AG04450 (cell line): ENCODE measurements at regions not wholly inside any gene's neighbourhood (a gene's known extent, or its start where the extent isn't known, plus 50 kb on each side); places are given as distances from the start of the nearest gene placed in this dataset.

ENCODE experiments used
- CTCF ChIA-PET: fragments of 300-600, 350-600 bp; formaldehyde crosslinking; extraction: SDS; loops from one replicate; lab custom pipeline; 2022; ENCODE audit warnings: antibody characterized with exemption, inconsistent platforms; lab: Charles Lee
- POLR2A ChIA-PET: fragments of 350-600 bp; formaldehyde crosslinking; extraction: SDS; loops from one replicate; lab custom pipeline; 2021; ENCODE audit warnings: antibody characterized with exemption, inconsistent platforms; lab: Yijun Ruan, JAX
- DNase-seq: peaks from one replicate; pipeline ENCODE4 v3.0.0-alpha.2; 2011; ENCODE audit warnings: low read depth, low spot score
- H3K27ac ChIP-seq: one replicate; pipeline ENCODE4 v1.5.1; 2012; ENCODE audit warnings: low read depth, low read length, control low read depth
- H3K27me3 ChIP-seq: one replicate; pipeline ENCODE4 v1.6.0; 2012; ENCODE audit warnings: low read length; ENCODE audit not compliant: control insufficient read depth, insufficient read depth
- H3K4me3 ChIP-seq: 2 replicates; pipeline ENCODE4 v1.5.1; 2011; ENCODE audit warnings: mild to moderate bottlenecking, low read depth, low read length, control low read depth
- H3K9me3 ChIP-seq: 2 replicates; pipeline ENCODE4 v1.5.1; 2012; ENCODE audit warnings: low read length; ENCODE audit not compliant: control insufficient read depth, insufficient read depth
- CTCF ChIP-seq: IDR thresholded peaks from 2 replicates; pipeline ENCODE4 v1.5.1; 2011; ENCODE audit warnings: low read depth, low read length, control low read depth, inconsistent platforms

- Histone ChIP-seq H3K27me3 (no peaks in the 10 kb centered on the region), H3K27ac (no peak overlapping the region), H3K4me3 (no peak overlapping the region), H3K9me3 (no peaks in the 10 kb centered on the region)
- CTCF ChIA-PET, result interaction anchor here (0.6 to 1.3 kb wide), 4 partner anchors 45 to 528 kb away, joined by 3 to 7 read pairs (median 5); no protein-coding TSS in a partner anchor
- POLR2A ChIA-PET, result no interaction called here
- no peak for TF ChIP-seq CTCF
- DNase-seq, result no peak
These were observed 226.2 kb upstream of the FAT1 start for GRCh38 chr4:186949847-186950246.

GRCh38 chr4:186952709-186953108 lies 229.1 kb upstream of the FAT1 start:
- no peak overlapping the region for H3K27ac ChIP-seq
- TF ChIP-seq CTCF, result no peak
- DNase-seq, result no peak
- CTCF ChIA-PET, result interaction anchor here (0.6 kb wide), 2 partner anchors 264 to 1174 kb away, joined by 3 read pairs; no protein-coding TSS in a partner anchor
- H3K27me3 ChIP-seq, result peaks cover 4% of the 10 kb centered on the region
- no peaks in the 10 kb centered on the region for H3K9me3 ChIP-seq
- H3K4me3 ChIP-seq, result no peak overlapping the region
- POLR2A ChIA-PET, result no interaction called here

- ChIA-PET CTCF (no interaction called here), POLR2A (no interaction called here)
- no peaks in the 10 kb centered on the region for H3K9me3 ChIP-seq
- no peak for TF ChIP-seq CTCF
- peaks cover 4% of the 10 kb centered on the region for H3K27me3 ChIP-seq
- no peak overlapping the region for H3K4me3 ChIP-seq
- no peak for DNase-seq
- no peak overlapping the region for H3K27ac ChIP-seq
These were observed 230.1 kb upstream of the FAT1 start for GRCh38 chr4:186953599-186954260.

GRCh38 chr4:186954509-186954908 lies 230.9 kb upstream of the FAT1 start:
- H3K4me3 ChIP-seq, result no peak overlapping the region
- ChIA-PET POLR2A (no interaction called here), CTCF (no interaction called here)
- DNase-seq, result no peak
- peaks cover 4% of the 10 kb centered on the region for H3K27me3 ChIP-seq
- no peak overlapping the region for H3K27ac ChIP-seq
- TF ChIP-seq CTCF, result no peak
- H3K9me3 ChIP-seq, result no peaks in the 10 kb centered on the region

- H3K27me3 ChIP-seq, result peaks cover 4% of the 10 kb centered on the region
- CTCF ChIA-PET, result no interaction called here
- no peak overlapping the region for H3K4me3 ChIP-seq
- H3K27ac ChIP-seq, result no peak overlapping the region
- no peaks in the 10 kb centered on the region for H3K9me3 ChIP-seq
- POLR2A ChIA-PET, result no interaction called here
- DNase-seq, result no peak
- no peak for TF ChIP-seq CTCF
These were observed 231.3 kb upstream of the FAT1 start for GRCh38 chr4:186954956-186955355.
